ENCODE measurements at regions not wholly inside any gene's neighbourhood (a gene's known extent, or its start where the extent isn't known, plus 50 kb on each side); places are given as distances from the start of the nearest gene placed in this dataset.

DNA sequence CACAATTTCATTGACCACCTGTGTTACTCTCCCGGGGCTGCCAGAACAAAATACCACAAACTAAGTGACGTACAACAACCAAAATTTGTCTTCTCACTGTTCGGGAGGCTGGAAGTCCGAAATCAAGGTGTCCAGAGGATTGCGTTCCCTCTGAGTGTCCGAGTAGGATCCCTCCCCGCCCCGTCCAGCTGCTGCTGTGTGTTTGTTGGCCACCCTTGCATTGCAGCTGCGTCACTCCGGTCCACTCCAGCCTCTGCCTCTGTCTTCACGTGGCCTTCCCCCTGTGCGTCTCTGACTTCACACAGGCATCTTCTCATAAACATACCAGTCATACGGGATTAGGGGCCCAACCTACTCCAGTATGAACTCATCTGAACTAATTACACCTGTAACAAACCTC lies 251.8 kb upstream of the SMIM21 start:
- H3K4me1 ChIP-seq, result no peaks in the 10 kb centered on the region
- DNase-seq, result no peak
- H3K4me3 ChIP-seq, result no peak overlapping the region
- no peak overlapping the region for H3K27ac ChIP-seq
- H3K36me3 ChIP-seq, result no peaks in the 10 kb centered on the region
- H3K27me3 ChIP-seq, result no peaks in the 10 kb centered on the region
- TF ChIP-seq POLR2A (IDR thresholded peaks at IDR 0.05), result no peak
- TF ChIP-seq, protein P1, sequence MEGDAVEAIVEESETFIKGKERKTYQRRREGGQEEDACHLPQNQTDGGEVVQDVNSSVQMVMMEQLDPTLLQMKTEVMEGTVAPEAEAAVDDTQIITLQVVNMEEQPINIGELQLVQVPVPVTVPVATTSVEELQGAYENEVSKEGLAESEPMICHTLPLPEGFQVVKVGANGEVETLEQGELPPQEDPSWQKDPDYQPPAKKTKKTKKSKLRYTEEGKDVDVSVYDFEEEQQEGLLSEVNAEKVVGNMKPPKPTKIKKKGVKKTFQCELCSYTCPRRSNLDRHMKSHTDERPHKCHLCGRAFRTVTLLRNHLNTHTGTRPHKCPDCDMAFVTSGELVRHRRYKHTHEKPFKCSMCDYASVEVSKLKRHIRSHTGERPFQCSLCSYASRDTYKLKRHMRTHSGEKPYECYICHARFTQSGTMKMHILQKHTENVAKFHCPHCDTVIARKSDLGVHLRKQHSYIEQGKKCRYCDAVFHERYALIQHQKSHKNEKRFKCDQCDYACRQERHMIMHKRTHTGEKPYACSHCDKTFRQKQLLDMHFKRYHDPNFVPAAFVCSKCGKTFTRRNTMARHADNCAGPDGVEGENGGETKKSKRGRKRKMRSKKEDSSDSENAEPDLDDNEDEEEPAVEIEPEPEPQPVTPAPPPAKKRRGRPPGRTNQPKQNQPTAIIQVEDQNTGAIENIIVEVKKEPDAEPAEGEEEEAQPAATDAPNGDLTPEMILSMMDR (IDR thresholded peaks at IDR 0.05), result no peak
- no peaks in the 10 kb centered on the region for H3K9me3 ChIP-seq

GRCh38 chr18:75678627-75679026 lies 251.1 kb upstream of the SMIM21 start:
- Histone ChIP-seq H3K4me1 (no peaks in the 10 kb centered on the region), H3K9me3 (no peaks in the 10 kb centered on the region), H3K36me3 (no peaks in the 10 kb centered on the region), H3K27me3 (no peaks in the 10 kb centered on the region), H3K27ac (no peak overlapping the region), H3K4me3 (no peak overlapping the region)
- TF ChIP-seq, protein P1 (IDR thresholded peaks at IDR 0.05), result no peak
- TF ChIP-seq POLR2A (IDR thresholded peaks at IDR 0.05), result no peak
- no peak for DNase-seq

DNA sequence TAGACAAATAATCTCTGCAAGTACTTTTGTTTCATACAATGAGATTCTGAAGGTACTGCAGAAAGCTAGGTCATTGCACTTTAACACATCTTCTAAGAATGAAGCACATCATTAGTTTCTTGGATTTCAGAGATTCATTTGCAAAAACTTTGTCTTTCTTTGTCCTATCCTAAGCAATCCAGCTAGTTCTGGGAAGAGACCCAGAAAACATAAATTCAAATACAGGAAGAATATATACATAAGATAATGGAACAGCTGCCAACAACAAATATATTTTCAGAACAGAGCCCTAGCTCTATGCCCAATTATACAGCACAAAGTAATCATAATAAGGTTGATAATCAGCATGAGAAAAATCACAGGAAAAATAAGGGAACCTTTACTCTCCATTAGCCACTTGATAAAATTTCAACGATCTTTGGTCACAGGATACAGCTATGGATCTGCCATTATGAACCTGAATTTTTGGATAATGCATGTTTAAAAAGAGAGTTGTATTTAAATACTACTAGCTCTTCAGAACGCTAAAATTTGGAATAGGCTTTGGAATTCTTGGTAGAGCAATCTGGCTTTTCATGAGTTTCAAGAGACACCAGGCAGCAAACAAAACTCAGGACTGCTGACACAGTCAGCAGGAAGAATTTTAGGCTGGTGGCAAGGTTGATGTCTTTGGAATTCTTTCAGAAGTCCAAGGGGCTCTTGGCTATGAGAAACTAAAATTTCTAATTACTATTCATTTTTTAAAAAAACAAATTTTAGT lies 250.4 kb upstream of the SMIM21 start:
- Histone ChIP-seq H3K27ac (no peak overlapping the region), H3K9me3 (no peaks in the 10 kb centered on the region), H3K27me3 (no peaks in the 10 kb centered on the region), H3K36me3 (no peaks in the 10 kb centered on the region), H3K4me1 (no peaks in the 10 kb centered on the region), H3K4me3 (no peak overlapping the region)
- no peak for DNase-seq
- TF ChIP-seq, protein P1 (IDR thresholded peaks at IDR 0.05), result no peak
- TF ChIP-seq POLR2A (IDR thresholded peaks at IDR 0.05), result no peak

DNA sequence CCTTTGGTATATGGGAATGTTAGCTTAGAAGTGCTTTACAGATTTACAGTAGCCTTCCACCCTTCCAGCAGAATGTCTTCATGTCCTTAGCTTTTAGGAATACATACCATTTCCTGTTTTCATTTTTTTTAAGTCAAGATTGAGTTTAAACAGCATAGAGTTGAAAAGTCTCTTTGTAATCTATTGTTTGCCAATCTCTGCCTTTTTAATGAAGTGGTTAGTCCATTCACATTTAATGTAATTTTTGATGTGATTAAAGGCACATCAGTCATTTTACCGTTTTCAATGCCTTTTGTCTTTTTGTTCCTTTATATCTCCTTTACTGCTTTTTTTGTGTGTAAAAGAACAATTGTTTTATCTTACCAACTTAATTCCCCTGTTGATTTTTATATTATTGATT lies 233.4 kb upstream of the SMIM21 start:
- TF ChIP-seq, protein P1 (IDR thresholded peaks at IDR 0.05), result no peak
- TF ChIP-seq POLR2A (IDR thresholded peaks at IDR 0.05), result no peak
- DNase-seq, result no peak
- Histone ChIP-seq H3K36me3 (no peaks in the 10 kb centered on the region), H3K27ac (no peak overlapping the region), H3K9me3 (no peaks in the 10 kb centered on the region), H3K4me3 (no peak overlapping the region), H3K4me1 (no peaks in the 10 kb centered on the region), H3K27me3 (no peaks in the 10 kb centered on the region)

- no peak overlapping the region for H3K27ac ChIP-seq
- DNase-seq, result no peak
- no peaks in the 10 kb centered on the region for H3K36me3 ChIP-seq
- H3K4me3 ChIP-seq, result no peak overlapping the region
- no peaks in the 10 kb centered on the region for H3K4me1 ChIP-seq
- no peaks in the 10 kb centered on the region for H3K27me3 ChIP-seq
- H3K9me3 ChIP-seq, result no peaks in the 10 kb centered on the region
- TF ChIP-seq, protein P1 (IDR thresholded peaks at IDR 0.05), result no peak
- TF ChIP-seq POLR2A (IDR thresholded peaks at IDR 0.05), result no peak
These were observed 232.1 kb upstream of the SMIM21 start for GRCh38 chr18:75659535-75660023.
